Activated CD8-positive, alpha-beta T cell treated with anti-CD3 and anti-CD28 coated beads for 36 hours (primary cell): ENCODE measurements at regions not wholly inside any gene's neighbourhood (a gene's known extent, or its start where the extent isn't known, plus 50 kb on each side); places are given as distances from the start of the nearest gene placed in this dataset.

Experiments used
- ATAC-seq: fragments of 200-7000 bp; cut with Tn5 transposase; one replicate; pipeline ENCODE4 v1.10.0; 2021; ENCODE audit warnings: mild to moderate bottlenecking, moderate library complexity
- CTCF ChIA-PET: fragments of 350-600 bp; sonication (Branson Sonifier 250); formaldehyde crosslinking; loops from one replicate; lab custom pipeline; 2021; ENCODE audit warnings: antibody characterized with exemption; lab: Charles Lee
- POLR2A ChIA-PET: fragments of 350-600 bp; sonication (Branson Sonifier 250); formaldehyde crosslinking; loops from one replicate; lab custom pipeline; 2021; ENCODE audit warnings: antibody characterized with exemption; lab: Charles Lee
- DNase-seq: peaks from one replicate; pipeline ENCODE4 v3.0.0-alpha.2; 2020
- H3K27ac Mint-ChIP-seq: one replicate; pipeline ENCODE4 v1.8.0; 2021; ENCODE audit warnings: mild to moderate bottlenecking, mixed read lengths
- H3K27me3 Mint-ChIP-seq: one replicate; pipeline ENCODE4 v1.8.0; 2021; ENCODE audit warnings: mixed read lengths
- H3K36me3 Mint-ChIP-seq: one replicate; pipeline ENCODE4 v1.8.0; 2021; ENCODE audit warnings: low read depth, mixed read lengths
- H3K4me1 Mint-ChIP-seq: one replicate; pipeline ENCODE4 v1.8.0; 2021; ENCODE audit warnings: low read depth, mixed read lengths
- H3K4me3 Mint-ChIP-seq: one replicate; pipeline ENCODE4 v1.8.0; 2021; ENCODE audit warnings: mild to moderate bottlenecking, moderate library complexity, mixed read lengths
- H3K9me3 Mint-ChIP-seq: one replicate; pipeline ENCODE4 v1.8.0; 2021; ENCODE audit warnings: mixed read lengths
- intact Hi-C: fragments of 100-400 bp; cut with micrococcal nuclease; formaldehyde crosslinking; loops from one replicate; pipeline ENCODE4 v1.10.0; 2022
- TF ChIP-seq, protein P1 (sequence below): fragments of 200-600 bp; IDR thresholded peaks from one replicate; pipeline ENCODE4 v1.8.0; 2022; ENCODE audit warnings: antibody characterized with exemption, mild to moderate bottlenecking

DNA sequence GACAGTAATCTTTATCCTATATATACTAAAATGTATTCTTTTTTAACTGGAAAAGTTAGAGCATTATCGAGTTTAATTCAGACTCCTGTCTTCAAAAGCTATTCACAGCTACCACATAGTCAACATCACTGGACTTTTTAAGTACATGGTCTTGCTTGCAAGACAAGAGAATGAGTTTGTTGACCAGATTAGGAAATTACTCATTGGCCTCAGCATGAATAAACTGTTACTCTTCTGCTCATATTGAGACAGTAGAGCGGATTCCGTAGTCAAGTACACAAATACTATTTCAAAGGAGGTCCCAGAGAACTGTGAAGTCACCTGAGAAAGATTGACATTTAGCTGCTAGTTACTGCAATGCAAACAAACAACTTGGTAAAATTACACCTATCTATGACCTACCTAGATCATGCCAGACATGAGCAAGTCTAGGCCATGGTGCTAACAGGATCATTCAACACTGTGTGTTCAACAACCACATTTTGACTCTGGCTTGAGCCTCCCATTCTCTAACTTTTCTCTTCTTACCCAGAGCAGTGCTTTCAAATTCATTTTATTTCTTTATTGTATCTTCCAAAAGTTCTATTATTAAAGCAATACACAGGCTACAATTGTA lies 280.9 kb downstream of the NEBL start:
- H3K36me3 Mint-ChIP-seq = no peaks in the 10 kb centered on the region
- ChIA-PET POLR2A (no interaction called here), CTCF (no interaction called here)
- DNase-seq (no peak), ATAC-seq (no peak)
- no peak overlapping the region for H3K4me3 Mint-ChIP-seq
- TF ChIP-seq, protein P1, sequence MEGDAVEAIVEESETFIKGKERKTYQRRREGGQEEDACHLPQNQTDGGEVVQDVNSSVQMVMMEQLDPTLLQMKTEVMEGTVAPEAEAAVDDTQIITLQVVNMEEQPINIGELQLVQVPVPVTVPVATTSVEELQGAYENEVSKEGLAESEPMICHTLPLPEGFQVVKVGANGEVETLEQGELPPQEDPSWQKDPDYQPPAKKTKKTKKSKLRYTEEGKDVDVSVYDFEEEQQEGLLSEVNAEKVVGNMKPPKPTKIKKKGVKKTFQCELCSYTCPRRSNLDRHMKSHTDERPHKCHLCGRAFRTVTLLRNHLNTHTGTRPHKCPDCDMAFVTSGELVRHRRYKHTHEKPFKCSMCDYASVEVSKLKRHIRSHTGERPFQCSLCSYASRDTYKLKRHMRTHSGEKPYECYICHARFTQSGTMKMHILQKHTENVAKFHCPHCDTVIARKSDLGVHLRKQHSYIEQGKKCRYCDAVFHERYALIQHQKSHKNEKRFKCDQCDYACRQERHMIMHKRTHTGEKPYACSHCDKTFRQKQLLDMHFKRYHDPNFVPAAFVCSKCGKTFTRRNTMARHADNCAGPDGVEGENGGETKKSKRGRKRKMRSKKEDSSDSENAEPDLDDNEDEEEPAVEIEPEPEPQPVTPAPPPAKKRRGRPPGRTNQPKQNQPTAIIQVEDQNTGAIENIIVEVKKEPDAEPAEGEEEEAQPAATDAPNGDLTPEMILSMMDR = no peak
- H3K9me3 Mint-ChIP-seq = no peaks in the 10 kb centered on the region
- H3K27me3 Mint-ChIP-seq = no peaks in the 10 kb centered on the region
- intact Hi-C loops = no loop called here
- peaks cover 6% of the 10 kb centered on the region for H3K4me1 Mint-ChIP-seq
- no peak overlapping the region for H3K27ac Mint-ChIP-seq

DNA sequence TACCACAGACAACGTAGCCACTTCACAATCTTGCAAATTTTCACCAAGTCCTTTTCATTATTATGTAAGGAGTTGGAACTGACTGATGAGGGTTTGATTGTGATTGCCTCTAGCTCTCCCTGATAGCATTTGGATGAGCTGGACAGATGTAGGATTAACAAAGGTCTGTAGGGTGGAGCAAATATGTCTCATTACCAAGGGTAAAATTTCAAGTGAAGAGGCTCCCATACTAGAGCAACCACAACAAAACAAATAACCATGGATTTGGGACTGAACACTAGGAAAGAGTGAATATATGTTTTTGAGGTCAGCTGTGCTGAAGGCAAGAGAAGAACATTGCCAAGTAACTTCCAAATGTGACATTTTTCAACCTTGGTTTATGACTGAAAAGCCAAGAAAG lies 281.7 kb downstream of the NEBL start:
- Mint-ChIP-seq H3K27me3 (no peaks in the 10 kb centered on the region), H3K4me1 (peaks cover 6% of the 10 kb centered on the region), H3K4me3 (no peak overlapping the region), H3K9me3 (no peaks in the 10 kb centered on the region), H3K27ac (no peak overlapping the region), H3K36me3 (no peaks in the 10 kb centered on the region)
- TF ChIP-seq, protein P1 = no peak
- ATAC-seq = no peak
- no peak for DNase-seq
- intact Hi-C loops = no loop called here
- CTCF ChIA-PET = no interaction called here
- POLR2A ChIA-PET = no interaction called here

DNA sequence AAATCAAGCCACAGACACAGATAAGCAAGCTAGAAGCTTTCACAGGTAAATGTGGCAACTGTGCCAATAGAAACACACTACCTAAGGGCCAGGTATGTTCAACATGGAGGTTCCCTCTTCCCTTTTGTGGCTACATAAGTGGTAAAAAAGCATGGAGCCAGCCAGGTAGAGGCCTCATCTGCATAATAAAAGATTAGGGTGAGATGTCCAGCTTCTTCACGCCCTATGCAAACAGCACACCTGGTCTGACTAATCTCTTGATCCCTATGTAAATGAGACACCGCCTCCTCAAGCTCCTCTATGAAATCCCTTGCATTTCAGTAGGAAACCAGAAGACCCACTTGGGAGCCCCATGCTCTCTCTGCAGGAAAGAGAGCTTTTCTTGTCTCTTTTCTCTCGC lies 282.2 kb downstream of the NEBL start:
- H3K36me3 Mint-ChIP-seq = no peaks in the 10 kb centered on the region
- H3K9me3 Mint-ChIP-seq = no peaks in the 10 kb centered on the region
- H3K27me3 Mint-ChIP-seq = no peaks in the 10 kb centered on the region
- ChIA-PET CTCF (no interaction called here), POLR2A (no interaction called here)
- intact Hi-C loops = no loop called here
- DNase-seq = no peak
- peaks cover 6% of the 10 kb centered on the region for H3K4me1 Mint-ChIP-seq
- no peak overlapping the region for H3K4me3 Mint-ChIP-seq
- TF ChIP-seq, protein P1 = no peak
- H3K27ac Mint-ChIP-seq = no peak overlapping the region
- ATAC-seq = no peak

DNA sequence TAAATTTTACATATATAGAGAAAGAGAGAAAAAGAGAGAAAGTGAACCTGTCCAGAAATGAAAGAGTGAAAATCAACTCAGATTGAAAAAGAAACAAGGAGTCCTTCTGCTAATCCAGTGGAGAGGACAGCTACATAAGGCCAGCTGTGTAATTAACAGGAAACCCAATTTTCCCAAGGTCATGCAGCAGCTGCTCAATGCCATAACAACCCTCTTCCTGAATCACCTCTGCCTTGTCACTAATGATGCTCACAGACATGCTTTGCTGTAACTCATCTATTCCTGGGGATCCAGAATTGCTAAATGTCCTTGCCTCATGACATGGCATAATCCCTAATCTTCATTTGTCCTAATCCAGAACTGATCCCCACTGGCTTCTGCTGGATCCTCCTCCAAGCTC lies 288.6 kb downstream of the NEBL start:
- Mint-ChIP-seq H3K4me1 (no peaks in the 10 kb centered on the region), H3K27ac (no peak overlapping the region), H3K4me3 (no peak overlapping the region), H3K27me3 (no peaks in the 10 kb centered on the region), H3K36me3 (no peaks in the 10 kb centered on the region), H3K9me3 (no peaks in the 10 kb centered on the region)
- ChIA-PET CTCF (no interaction called here), POLR2A (no interaction called here)
- no peak for DNase-seq
- no peak for ATAC-seq
- TF ChIP-seq, protein P1 = no peak
- intact Hi-C loops = no loop called here

DNA sequence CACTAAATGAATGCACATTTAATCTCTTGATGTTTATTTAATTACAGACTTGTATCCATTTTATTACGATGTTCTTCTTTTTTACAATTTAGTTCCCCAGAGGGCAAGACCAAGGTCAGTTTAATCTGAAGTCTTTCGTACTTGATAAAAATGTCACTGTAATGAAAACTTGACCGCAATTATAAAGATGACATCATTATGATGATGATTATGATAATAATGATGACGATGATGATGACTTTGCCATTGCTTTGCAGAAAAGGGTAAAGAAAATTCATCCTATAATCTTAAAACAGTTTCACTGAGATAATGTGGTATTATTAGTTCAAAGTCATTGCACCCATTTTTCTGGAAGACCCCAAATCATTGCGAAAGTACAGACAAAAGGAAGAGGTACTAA lies 290.1 kb downstream of the NEBL start:
- DNase-seq = no peak

More for the DNA sequence above, 290.1 kb downstream of the NEBL start:
- Mint-ChIP-seq H3K4me1 (no peaks in the 10 kb centered on the region), H3K27me3 (no peaks in the 10 kb centered on the region), H3K36me3 (no peaks in the 10 kb centered on the region), H3K9me3 (peaks cover 2% of the 10 kb centered on the region), H3K4me3 (no peak overlapping the region), H3K27ac (no peak overlapping the region)
- CTCF ChIA-PET = no interaction called here
- ATAC-seq = no peak
- POLR2A ChIA-PET = no interaction called here
- TF ChIP-seq, protein P1 = no peak
- intact Hi-C loops = no loop called here
